HCEC 1CT (cell line): ENCODE measurements at regions not wholly inside any gene's neighbourhood (a gene's known extent, or its start where the extent isn't known, plus 50 kb on each side); places are given as distances from the start of the nearest gene placed in this dataset.
A peak's percentile ranks its signal among the peaks of the same experiment; 100 is the strongest.
"Not testable (repeated sequence)": the region's sequence is repeated elsewhere in the genome, so short reads cannot be mapped to it uniquely, and the experiment has no call there.

Experiments used
- DNase-seq: peaks from one replicate; pipeline ENCODE4 v3.0.0-alpha.2; 2017

DNA sequence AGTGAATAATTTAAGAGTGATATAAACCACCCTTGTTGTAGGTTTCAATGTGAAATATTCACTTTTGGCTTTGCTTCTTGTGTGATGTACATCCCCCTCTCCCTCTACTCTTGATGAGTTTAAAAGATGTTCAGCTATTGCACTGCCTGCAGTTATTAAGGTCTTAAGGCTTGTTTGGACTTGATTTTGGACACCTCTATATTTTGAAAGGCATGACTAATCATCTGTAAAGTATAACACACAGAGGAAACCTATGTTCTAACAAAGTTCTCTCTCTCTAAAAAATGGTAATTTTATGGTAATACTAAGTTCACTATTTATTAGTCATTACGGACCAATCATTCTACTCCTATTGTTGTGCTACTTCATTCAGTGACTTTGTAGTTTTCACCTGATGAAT lies 1719.9 kb downstream of the GRIK2 start:
- DNase-seq = no peak

DNA sequence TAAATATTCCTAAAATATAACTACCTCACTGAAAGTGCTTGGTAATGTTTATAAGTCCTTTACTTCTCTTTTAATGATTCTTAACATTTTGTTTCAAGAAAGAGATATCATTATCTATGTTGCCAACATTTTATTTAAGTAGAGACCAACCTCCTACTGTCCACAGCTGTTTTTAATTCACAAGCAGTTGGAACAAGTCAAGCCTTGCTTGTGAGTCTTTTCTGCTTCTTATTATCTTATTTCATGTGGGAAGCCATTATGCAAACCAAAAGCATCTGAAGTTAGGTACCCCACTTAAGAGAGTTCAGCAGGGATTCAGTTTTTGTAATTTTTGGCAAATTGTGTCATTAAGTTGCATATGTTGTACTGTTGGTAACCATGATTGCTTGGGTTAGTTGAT lies 1714.5 kb downstream of the GRIK2 start:
- DNase-seq = no peak

DNA sequence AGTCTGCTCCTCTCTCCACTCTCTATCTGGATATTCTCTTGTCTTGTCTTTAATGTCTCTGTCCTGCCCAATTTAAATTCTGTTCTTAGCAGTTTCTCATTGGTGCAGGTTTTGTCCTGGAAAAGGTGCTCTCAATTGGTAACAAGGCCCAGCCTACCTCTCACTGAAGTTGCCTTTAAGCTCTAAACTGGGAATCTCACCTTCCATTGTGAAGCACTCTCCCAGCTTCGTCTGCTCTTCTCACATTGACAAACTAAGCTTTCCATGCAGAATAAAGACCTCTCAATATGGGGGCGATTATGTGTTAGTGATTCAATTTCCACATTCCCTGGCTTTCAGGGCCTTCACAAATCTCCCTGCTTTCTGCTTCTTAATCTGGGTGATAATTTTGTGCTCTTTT lies 1712.2 kb downstream of the GRIK2 start:
- DNase-seq = no peak

DNA sequence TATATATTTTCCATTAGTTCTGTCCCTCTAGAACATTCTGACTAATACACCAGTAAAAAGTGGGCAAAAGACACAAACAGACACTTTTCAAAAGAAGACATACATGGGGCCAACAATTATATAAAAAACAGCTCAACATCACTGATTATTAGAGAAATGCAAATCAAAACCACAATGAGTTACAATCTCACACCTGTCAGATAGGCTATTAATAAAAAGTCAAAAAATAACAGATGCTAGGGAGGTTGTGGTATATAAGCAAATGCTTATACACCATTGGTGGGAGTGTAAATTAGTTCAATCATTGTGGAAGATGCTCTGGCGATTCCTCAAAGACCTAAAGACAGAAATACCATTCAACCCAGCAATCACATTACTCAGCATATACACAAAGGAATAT lies 1707.8 kb downstream of the GRIK2 start:
- no peak for DNase-seq

DNA sequence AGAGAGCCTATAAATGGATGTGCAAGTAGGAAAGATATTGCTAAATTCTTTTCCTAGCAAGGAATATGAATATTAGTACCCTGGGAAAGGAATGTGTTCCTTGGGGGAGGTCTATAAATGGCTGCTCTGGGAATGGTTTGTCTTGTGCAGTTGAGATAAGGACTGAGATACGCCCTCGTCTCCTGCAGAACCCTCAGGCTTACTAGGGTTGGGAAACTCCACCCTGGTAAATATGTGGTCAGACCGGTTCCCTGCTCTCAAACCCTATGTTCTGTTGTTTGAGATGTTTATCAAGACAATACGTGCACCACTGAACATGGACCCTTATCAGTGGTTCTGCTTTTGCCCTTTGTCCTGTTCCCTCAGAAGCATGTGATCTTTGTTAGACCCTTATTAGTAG lies 1698.9 kb downstream of the GRIK2 start:
- DNase-seq = not testable (repeated sequence)

DNA sequence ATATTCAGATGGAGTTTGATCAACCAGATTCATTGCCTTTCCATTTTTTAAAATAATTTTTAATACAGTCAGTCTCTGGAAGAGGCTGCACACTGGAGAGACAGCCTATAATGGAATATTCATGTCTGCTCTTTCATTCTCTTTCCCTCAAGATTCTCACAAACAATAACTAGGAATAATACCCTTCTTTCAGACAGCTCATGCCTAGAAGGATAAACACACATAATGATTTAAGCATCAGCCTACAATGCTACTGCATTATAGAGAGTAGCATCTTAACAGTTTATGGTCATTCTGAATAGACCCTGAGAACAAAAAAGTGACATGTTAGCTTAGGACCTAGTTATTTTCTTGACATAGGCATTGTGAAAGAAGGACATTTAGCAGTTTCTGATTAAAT lies 1692.3 kb downstream of the GRIK2 start:
- no peak for DNase-seq

DNA sequence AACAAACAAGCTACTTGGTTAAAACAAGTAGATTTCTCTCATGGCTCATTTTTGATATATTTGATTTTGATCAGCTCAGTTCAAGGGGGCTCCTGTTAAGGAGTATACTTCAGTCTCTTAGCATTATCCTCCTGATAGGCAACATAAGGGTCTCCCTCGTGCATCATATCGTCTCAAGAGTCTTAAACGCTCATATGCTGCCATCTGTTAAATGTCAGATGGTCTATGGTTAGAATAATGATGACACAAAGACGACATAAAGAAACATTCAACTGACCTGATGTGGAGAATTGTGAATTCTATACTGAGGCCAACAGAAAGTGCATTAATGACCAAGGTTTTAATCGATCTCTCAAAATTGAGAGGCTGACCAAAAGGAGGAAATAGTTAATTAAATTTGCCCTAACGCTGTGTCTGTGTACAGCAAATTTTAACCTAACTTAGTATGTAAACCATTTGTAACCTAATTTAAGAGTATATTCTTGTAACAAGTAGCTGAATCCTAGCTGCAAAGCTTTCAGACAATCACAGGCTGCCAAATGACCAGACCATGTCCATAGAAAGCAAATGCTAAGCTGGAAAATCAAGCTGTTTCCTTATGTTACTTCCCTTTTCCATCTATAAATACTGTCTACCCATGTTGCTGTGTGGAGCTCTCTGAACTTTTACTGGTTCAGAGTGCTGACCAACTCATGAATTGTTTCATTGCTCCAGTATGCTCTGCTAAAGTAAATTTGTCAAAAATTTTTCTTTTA lies 1688.5 kb downstream of the GRIK2 start:
- DNase-seq = no peak

DNA sequence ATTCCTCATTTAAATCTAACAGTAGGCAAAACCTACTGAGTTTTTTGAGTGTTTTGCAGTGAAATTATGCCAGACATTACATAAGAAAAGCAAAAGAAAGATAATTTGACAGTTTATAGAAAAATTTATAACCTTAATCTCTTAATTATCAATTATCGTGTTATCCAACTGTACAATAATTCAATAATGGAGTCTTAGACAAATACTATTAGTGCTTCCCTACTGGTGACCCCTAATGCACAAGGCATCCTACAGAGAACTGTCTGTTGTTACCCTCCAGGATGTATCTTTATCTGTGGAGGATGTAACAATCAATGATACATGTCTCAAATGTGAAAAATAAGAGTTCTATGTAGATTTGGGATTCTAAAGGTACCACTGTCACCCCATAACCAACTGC lies 1687.6 kb downstream of the GRIK2 start:
- no peak for DNase-seq

DNA sequence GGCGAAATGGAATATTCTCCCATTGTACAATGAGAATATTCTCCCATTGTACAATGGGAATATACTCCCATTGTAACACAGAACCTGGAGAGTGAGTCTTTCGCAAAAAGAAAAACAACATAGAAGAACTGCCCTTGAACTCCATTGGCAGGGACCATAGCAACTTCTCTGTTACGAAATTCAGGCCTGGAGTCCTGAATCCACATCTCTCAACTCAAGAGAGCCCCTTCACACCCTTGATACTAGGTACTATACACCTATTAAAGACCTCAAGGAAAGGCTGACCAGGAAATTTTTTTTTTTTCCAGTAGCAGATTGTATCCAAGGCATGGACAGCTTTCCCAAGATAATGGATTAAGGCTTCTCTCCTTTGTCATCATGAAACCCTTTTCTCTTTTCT lies 1687.0 kb downstream of the GRIK2 start:
- no peak for DNase-seq

DNA sequence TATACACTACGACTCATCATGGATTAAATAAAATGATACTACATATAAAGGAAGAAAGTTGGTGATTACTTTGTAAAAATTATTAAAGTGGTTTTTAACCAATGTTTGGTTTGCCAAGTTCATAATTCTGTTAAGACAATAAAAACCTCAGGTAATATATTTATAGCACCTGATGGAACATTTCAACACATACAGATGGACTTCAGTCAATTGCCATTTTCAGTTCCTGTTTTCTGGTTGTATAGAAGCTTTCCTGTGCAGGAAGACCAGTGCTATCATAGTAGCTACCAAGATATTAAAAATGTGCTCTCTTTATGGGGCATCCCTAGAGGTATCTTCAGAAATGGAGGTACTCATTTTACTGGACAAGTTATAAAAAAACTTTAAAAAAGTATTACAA lies 1686.4 kb downstream of the GRIK2 start:
- DNase-seq = no peak

DNA sequence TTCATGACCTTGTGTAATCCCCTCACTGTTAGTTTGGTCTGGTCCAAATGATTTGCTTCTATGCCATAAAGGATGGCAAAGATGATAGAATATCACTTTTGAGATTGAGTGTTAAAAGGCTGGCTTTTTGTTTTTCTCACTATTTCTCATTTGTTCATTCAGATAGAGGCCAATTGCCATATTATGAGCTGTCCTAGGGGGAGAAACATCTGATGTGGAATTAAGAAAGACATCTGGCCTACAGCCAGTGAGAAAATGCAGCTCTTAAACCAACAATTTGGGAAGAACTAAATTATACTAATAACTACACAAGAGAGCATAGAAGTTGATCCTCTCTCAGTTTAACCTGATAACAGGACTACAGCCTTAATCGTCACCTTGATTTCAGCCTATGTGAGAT lies 1668.6 kb downstream of the GRIK2 start:
- DNase-seq = no peak

DNA sequence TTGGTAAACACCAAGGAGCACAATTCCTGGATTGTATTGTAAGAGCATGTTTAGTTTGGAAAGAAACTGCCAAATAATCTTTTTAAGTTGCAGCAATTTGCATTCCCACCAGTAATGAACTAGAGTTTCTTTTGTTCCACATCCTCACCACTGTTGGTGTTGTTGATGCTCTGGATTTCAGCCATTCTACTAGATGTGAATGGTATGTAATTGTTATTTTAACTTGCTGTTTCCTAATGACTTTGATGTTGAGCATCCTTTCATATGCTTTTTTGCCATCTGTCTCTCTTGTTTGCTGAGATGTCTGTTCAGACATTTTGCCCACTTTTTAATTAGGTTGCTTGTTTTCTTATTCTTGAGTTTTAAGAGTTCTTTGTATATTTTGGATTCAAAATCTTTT lies 1654.1 kb downstream of the GRIK2 start:
- DNase-seq = no peak

DNA sequence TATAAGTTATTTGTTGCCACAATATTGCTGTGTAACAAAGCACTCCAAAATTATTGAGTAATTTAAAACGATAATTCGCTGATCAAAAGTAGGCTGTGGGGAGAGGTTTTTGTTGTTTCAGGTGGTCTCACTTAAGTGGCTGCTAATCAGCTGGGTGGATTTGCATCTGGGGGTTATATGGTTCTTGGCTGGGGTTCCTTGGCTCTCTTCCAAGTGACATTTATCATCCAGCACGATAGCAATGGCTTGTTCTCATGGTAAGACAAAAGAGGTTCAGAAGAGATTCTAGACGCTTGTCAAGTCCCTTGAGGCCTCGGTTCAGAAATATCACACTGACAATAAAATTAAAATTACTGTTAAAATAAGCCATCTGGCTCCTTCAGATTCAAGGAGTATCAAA lies 1648.8 kb downstream of the GRIK2 start:
- no peak for DNase-seq

DNA sequence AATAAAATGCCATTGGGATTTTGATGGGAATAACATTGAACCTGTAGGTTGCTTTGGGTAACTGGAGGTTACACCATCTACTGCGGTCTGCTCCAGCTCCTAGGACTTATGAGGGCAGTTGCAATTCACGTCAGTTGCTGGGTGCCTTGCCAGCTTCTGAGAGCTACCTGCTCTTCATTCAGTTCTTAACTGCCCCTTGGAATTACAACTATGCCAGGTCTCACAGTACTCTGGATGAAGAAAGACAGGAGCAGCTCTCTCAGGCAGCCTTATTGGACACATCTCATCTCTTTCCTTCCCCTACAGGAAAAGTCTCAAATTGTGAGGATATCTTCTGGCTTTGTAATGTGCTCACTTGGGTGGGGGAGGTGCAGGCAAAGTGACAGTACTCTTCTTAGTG lies 1643.3 kb downstream of the GRIK2 start:
- DNase-seq = no peak

DNA sequence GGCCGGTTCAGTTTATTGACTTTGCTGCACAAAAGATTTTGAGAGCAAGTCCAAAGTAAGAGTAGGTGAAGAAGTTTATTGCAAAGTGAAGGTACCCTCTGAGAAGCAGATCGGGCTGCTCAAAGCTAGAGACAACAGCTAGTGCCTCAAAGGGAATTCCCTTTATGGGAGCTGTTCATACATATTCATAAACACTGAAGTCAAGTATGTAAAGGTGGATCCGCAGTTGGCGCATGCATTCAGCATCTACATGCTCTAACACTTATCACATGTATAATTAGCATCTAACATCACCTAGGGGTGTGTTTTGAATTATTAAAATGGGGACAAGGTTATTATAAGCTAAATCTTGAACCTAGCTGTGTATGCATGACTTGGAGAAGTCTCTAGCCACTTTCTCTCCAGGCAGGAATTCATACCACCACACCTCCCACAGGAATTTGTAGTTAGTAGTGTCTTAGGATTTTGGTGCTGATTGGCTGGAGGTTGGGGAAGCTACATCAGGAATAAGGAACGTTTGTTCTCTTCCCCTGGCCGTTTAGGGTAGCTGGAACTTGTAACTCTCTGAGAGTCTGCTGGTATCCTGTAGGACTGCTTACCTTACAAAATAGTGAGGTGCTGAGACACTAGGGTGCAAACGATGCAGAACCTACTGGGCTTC lies 1633.9 kb downstream of the GRIK2 start:
- no peak for DNase-seq

DNA sequence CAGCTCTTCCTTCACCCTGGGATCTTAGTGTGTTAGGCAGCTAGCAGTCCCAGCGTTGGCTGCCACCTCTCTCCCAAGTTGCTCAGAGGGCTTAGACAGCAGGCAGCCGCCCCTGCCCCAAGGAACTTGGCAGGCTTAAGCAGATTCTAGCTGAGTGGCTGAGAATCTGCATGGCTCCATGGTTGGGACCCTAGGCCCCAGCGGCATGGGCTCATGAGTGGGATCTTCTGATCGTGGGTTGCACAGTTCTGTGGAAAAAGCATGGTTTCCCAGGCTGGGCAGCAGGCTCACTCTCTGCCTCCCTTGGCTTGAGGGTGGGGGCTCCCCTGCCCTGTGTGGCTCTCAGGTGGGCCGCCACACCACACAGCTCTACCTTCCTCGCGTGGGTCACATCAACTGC lies 1624.9 kb downstream of the GRIK2 start:
- DNase-seq = no peak

DNA sequence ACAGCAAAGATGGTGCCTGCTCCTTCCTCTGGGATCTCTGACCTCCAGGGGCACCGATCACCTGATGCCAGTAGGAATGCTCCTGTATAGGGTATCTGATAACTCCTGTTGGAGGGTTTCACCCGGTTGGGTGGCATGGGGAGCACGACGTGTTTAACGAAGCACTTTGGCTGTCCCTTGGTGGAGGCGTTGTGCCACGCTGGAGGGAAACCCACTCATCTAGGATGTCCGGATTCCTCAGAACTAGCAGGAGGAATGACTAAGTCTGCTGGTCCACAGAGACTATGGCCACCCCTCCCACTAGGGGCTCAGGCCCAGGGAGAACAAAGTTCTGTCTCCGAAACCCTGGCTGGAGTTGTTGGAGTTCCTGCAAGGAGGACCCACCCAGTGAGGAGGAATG lies 1624.4 kb downstream of the GRIK2 start:
- DNase-seq = no peak

DNA sequence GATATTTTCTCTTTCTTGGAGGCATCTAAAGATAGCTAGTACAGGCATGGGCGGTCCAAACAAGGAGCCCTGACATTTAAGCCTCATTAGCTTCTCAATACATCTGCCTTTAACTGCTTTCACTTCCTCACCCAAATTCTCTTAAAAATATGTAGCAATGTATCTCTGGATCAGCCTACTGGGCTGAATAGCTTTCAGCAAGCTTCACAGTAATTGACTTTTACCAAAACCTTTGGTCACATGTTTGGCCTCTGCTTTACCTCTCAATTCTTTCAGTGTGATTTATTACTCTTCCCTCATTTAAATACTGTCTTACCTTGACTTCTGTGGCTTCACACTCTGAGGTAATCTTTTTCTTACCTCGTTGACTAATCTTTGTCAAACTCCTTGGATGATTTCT lies 1618.1 kb downstream of the GRIK2 start:
- DNase-seq = no peak

DNA sequence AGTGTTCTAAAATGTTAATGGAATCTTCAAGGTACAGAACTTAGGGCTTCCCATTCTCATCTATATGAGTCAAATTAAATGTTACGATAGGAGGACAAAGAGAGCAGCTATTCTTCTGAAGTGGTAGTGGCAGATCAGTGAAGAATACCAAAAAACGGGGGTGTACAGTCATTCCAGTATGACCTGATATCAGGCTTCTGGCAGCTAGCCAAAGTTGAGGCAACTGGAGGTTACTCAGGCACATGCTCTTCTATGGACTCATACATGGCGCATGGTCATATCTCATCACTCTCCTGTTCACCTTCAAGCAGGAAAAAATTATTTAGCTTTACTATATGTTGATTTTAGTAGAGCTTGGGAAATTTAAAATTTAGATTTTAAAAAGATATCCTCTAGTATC lies 1608.8 kb downstream of the GRIK2 start:
- DNase-seq = peak; percentile 11

DNA sequence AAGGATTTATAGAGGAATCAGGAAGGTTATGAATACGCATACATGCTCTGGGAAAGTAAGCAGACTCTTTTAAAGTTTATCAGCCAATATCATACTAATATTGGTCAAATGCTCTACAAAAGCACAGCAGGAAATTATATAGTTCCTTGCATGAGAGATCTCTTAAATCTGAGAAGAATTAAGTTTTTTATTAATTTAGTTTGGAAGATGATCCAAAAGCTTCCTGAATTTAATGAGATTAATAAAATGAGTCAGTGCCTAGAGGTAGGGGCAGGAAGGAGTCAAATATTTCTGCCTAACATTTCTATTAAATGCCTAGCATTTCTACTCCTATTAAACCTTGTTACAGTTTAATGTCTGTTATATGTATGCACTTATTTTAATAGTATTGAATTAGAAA lies 1608.2 kb downstream of the GRIK2 start:
- no peak for DNase-seq

DNA sequence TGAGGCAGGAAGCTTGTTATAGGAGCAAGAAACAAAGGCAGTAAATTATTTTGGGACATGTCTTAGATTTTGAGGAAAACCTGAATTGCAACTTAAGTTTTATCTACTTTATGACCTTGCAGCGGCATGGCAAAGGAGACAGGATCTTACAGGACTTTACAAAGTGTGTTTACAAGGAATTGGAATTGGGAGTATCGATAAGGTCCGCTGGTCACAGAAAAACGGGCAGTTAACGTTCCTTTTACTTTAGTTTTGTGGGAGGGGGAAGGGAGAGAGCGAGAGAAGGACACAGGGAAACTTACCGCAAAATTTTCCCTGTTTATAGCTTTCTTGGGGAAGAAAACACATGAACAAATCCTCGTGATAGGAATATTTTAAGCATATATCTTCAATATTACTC lies 1607.2 kb downstream of the GRIK2 start:
- peak; percentile 24 for DNase-seq

DNA sequence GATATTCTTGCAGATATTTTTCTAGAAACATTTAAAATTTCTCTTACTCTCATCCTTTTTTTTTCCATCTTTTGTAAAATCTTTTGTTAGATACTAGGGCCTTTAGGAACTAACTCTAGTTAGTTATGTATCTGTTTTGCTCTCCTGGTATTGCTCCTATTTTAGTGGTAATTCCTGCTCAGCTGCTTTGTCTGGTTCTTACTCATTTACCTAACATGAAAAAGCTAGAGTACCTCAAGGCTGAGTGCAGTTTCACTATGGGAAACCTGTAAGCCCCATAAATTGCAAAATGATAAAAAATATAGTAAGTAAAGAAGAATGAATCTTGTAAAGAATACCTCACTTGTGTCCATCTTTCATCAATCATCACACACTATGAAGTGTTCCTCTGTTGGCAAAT lies 1602.0 kb downstream of the GRIK2 start:
- no peak for DNase-seq

DNA sequence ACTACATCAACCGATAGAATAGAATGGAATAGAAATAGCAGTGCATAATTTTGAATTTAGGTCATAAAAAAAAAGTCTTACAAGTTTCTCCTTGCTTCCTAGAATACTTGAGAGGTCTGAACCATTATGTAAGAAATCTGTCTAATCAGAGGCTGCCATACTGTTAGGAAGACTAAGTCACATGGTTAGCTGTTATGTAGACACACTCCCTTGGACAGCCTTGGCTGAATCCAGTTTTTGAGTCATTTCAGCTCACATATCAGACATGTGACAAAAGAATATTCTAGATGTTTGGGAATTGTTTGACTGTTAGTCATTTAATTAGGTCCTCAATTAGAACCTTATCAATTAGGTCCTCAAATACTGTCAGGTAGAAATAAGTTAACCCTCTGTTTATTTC lies 1601.4 kb downstream of the GRIK2 start:
- DNase-seq = no peak

DNA sequence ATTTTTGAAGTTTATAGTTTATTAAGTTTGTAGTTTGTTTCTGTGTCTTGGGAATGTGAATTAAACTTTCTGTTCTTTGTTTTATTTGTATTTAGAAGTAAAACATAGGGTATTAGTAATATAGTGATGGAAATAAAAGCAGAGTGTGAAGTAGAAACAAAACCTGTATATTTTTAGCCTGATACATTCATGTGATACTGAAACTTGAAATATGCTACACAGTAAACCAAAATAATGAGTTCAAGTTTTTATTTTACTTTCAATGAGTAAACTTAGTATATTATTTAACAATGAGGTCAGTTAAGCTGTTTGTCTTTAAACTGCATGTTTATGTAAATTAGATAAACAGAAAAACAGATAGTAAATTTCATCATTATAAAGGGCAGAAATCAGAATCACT lies 1592.6 kb downstream of the GRIK2 start:
- DNase-seq = no peak

DNA sequence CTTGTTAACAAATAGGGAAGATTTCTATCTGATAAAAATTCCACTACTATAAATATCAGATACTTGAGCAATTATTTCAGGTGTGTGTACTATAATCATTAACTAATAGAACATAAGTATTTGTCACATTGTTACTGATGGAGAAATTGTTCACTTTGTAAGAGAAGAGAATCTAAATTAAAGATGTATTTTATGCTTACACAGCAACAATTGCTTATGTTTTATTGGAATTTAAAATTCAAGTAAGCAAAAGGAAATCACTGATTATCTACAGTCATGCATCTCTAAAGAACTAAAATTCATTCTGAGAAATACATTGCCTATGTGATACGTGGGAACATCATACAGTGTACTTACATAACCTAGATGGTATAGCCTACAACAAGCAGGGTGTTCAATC lies 1590.8 kb downstream of the GRIK2 start:
- DNase-seq = no peak
